HG02885 (cell line): ENCODE measurements at regions not wholly inside any gene's neighbourhood (a gene's known extent, or its start where the extent isn't known, plus 50 kb on each side); places are given as distances from the start of the nearest gene placed in this dataset.
"Not testable (repeated sequence)": the region's sequence is repeated elsewhere in the genome, so short reads cannot be mapped to it uniquely, and the experiment has no call there.

Experiments
- ATAC-seq: cut with Tn5 transposase; IDR thresholded peaks from one replicate; pipeline ENCODE4 v1.9.1; 2021; ENCODE audit warnings: mild to moderate bottlenecking; ENCODE audit not compliant: unreplicated experiment, poor library complexity

GRCh38 chr2:40043641-40044040 lies 264.6 kb upstream of the THUMPD2 start:
- no peak for ATAC-seq

- ATAC-seq: no peak
These were observed 264.1 kb upstream of the THUMPD2 start for GRCh38 chr2:40043191-40043590.

GRCh38 chr2:40041422-40042382 lies 262.6 kb upstream of the THUMPD2 start:
- no peak for ATAC-seq

- no peak for ATAC-seq
These were observed 260.5 kb upstream of the THUMPD2 start for GRCh38 chr2:40039549-40039948.

- ATAC-seq: no peak
These were observed 259.6 kb upstream of the THUMPD2 start for GRCh38 chr2:40038646-40039045.

GRCh38 chr2:40037303-40037702 lies 258.2 kb upstream of the THUMPD2 start:
- peak; percentile 56 for ATAC-seq

- ATAC-seq: no peak
These were observed 257.2 kb upstream of the THUMPD2 start for GRCh38 chr2:40036241-40036640.

GRCh38 chr2:40034801-40035200 lies 255.7 kb upstream of the THUMPD2 start:
- no peak for ATAC-seq

GRCh38 chr2:40034198-40034597 lies 255.1 kb upstream of the THUMPD2 start:
- ATAC-seq: no peak

- ATAC-seq: no peak
These were observed 254.7 kb upstream of the THUMPD2 start for GRCh38 chr2:40033781-40034180.

- no peak for ATAC-seq
These were observed 253.7 kb upstream of the THUMPD2 start for GRCh38 chr2:40032650-40033319.

GRCh38 chr2:40030456-40030975 lies 251.5 kb upstream of the THUMPD2 start:
- ATAC-seq: no peak

- peak; percentile 86 for ATAC-seq
These were observed 249.9 kb upstream of the THUMPD2 start for GRCh38 chr2:40028792-40029488.

- no peak for ATAC-seq
These were observed 248.9 kb upstream of the THUMPD2 start for GRCh38 chr2:40027968-40028367.

- not testable (repeated sequence) for ATAC-seq
These were observed 246.2 kb upstream of the THUMPD2 start for GRCh38 chr2:40025276-40025675.

- ATAC-seq: no peak
These were observed 241.9 kb upstream of the THUMPD2 start for GRCh38 chr2:40020997-40021396.

- ATAC-seq: no peak
These were observed 237.3 kb upstream of the THUMPD2 start for GRCh38 chr2:40016151-40016885.

GRCh38 chr2:40013962-40014361 lies 234.9 kb upstream of the THUMPD2 start:
- ATAC-seq: not testable (repeated sequence)

GRCh38 chr2:40004336-40004735 lies 225.3 kb upstream of the THUMPD2 start:
- ATAC-seq: no peak

GRCh38 chr2:40002339-40002738 lies 223.3 kb upstream of the THUMPD2 start:
- ATAC-seq: no peak
